HCT116 (cell line): ENCODE measurements at regions not wholly inside any gene's neighbourhood (a gene's known extent, or its start where the extent isn't known, plus 50 kb on each side); places are given as distances from the start of the nearest gene placed in this dataset.

Experiments
- ATAC-seq: fragments of 200-7000 bp; cut with Tn5 transposase; 2 replicates; pipeline ENCODE4 v1.9.1; 2020; ENCODE audit warnings: mild to moderate bottlenecking, moderate library complexity
- BruUV-seq: library from RNA; stranded (reverse); fragments of 400-500 nt; replicated peaks from 2 replicates; lab custom pipeline; 2021; lab: Mats Ljungman, UMichigan
- CTCF ChIA-PET: fragments of 300-600 bp; sonication (Branson Sonifier 250); formaldehyde crosslinking; loops from one replicate; lab custom pipeline; 2021; ENCODE audit warnings: antibody characterized with exemption; lab: Charles Lee
- POLR2A ChIA-PET: fragments of 300-600, 350-600 bp; sonication (Branson Sonifier 250); formaldehyde crosslinking; loops from one replicate; lab custom pipeline; 2021; ENCODE audit warnings: antibody characterized with exemption; lab: Charles Lee
- RAD21 ChIA-PET, 2 experiments: fragments of 300-600 bp; sonication (Branson Sonifier 250); formaldehyde crosslinking; loops; one replicate each; lab custom pipeline; 2023; ENCODE audit warnings: low total read pairs in 2 of 2; ENCODE audit not compliant: uncharacterized antibody in 2 of 2, unreplicated experiment in 2 of 2, low non-redundant PET in 1 of 2; lab: Charles Lee
- DNase-seq: peaks from one replicate; pipeline ENCODE4 v3.0.0-alpha.2; 2010; ENCODE audit warnings: low read depth, low spot score
- H2AFZ ChIP-seq: fragments of 200-600 bp; shearing (Covaris generic), sonication (generic); 2 replicates; pipeline ENCODE4 v1.6.1; 2017; ENCODE audit warnings: low read depth, mixed run types, mixed read lengths, antibody characterized with exemption, low read length; ENCODE audit not compliant: poor library complexity, severe bottlenecking
- H3K27ac ChIP-seq: 2 replicates; pipeline ENCODE4 v1.5.1; 2012; ENCODE audit warnings: low read depth, low read length
- H3K27me3 ChIP-seq: fragments of 200-600 bp; sonication (generic); 2 replicates; pipeline ENCODE4 v1.6.1; 2016; ENCODE audit warnings: mixed run types, low read length, mixed read lengths; ENCODE audit not compliant: insufficient read depth
- H3K36me3 ChIP-seq, 2 experiments: fragments of 200-500 bp in 1 of 2; fragments of 200-600 bp in 1 of 2; sonication (Bioruptor generic) in 1 of 2; sonication (generic) in 1 of 2; 2 replicates each; pipeline versions ENCODE4 v1.5.1 to v1.6.1; 2014 to 2016; ENCODE audit warnings: low read length in 2 of 2, inconsistent platforms in 1 of 2, mixed read lengths in 1 of 2, mixed run types in 1 of 2; ENCODE audit not compliant: insufficient read depth in 2 of 2, control insufficient read depth in 1 of 2
- H3K4me1 ChIP-seq, 2 experiments: fragments of 200-600 bp in 1 of 2; sonication (generic) in 1 of 2; 2 replicates each; pipeline versions ENCODE4 v1.5.1 to v1.6.1; 2012 to 2017; ENCODE audit warnings: low read length in 2 of 2, inconsistent platforms in 1 of 2, mild to moderate bottlenecking in 1 of 2, mixed read lengths in 1 of 2, mixed run types in 1 of 2, moderate library complexity in 1 of 2; ENCODE audit not compliant: insufficient read depth in 2 of 2, control insufficient read depth in 1 of 2
- H3K4me2 ChIP-seq: fragments of 200-600 bp; sonication (generic); 2 replicates; pipeline ENCODE4 v1.6.1; 2017; ENCODE audit warnings: mixed run types, low read length, mixed read lengths
- H3K4me3 ChIP-seq, 2 experiments: fragments of 200-600 bp in 1 of 2; sonication (generic) in 1 of 2; replicated peaks in 1 of 2; 2 replicates each; pipeline ENCODE4 v1.5.1; 2011 to 2016; ENCODE audit warnings: low read length in 2 of 2, control low read depth in 1 of 2, low read depth in 1 of 2, mild to moderate bottlenecking in 1 of 2, mixed read lengths in 1 of 2, mixed run types in 1 of 2
- H3K79me2 ChIP-seq: fragments of 200-600 bp; sonication (generic); 2 replicates; pipeline ENCODE4 v1.6.1; 2017; ENCODE audit warnings: mild to moderate bottlenecking, mixed run types, low read length, moderate library complexity, mixed read lengths; ENCODE audit not compliant: insufficient read depth
- H3K9ac ChIP-seq: fragments of 200-600 bp; sonication (generic); 2 replicates; pipeline ENCODE4 v1.6.1; 2016; ENCODE audit warnings: low read length, mixed read lengths
- H3K9me2 ChIP-seq: fragments of 200-600 bp; sonication (generic), shearing (Covaris generic); 2 replicates; pipeline ENCODE4 v1.6.1; 2017; ENCODE audit warnings: mixed run types, mild to moderate bottlenecking, moderate library complexity; ENCODE audit not compliant: insufficient read depth
- H3K9me3 ChIP-seq, 2 experiments: fragments of 200-500 bp in 1 of 2; fragments of 200-600 bp in 1 of 2; sonication (Bioruptor generic) in 1 of 2; sonication (generic) in 1 of 2; 2 replicates each; pipeline ENCODE4 v1.6.1; 2014 to 2017; ENCODE audit warnings: low read length in 2 of 2, mixed read lengths in 2 of 2, inconsistent platforms in 1 of 2, low read depth in 1 of 2, mild to moderate bottlenecking in 1 of 2, mixed run types in 1 of 2, moderate library complexity in 1 of 2; ENCODE audit not compliant: control insufficient read depth in 1 of 2, insufficient read depth in 1 of 2
- H4K20me1 ChIP-seq: fragments of 200-600 bp; sonication (generic), shearing (Covaris generic); 2 replicates; pipeline ENCODE4 v1.6.1; 2017; ENCODE audit warnings: mixed run types, mild to moderate bottlenecking, moderate library complexity; ENCODE audit not compliant: insufficient read depth
- CBX3 ChIP-seq: IDR thresholded peaks from 2 replicates; pipeline ENCODE4 v1.6.1; 2012; ENCODE audit warnings: low read depth
- CEBPB ChIP-seq: IDR thresholded peaks from 2 replicates; pipeline ENCODE4 v1.6.1; 2012; ENCODE audit warnings: low read depth
- EGR1 ChIP-seq: IDR thresholded peaks from 2 replicates; pipeline ENCODE4 v1.6.1; 2012; ENCODE audit warnings: low read depth
- EZH2 ChIP-seq: fragments of 200-600 bp; sonication (generic); IDR thresholded peaks from 2 replicates; pipeline ENCODE4 v1.6.1; 2017; ENCODE audit warnings: antibody characterized with exemption, mixed run types
- POLR2AphosphoS5 ChIP-seq: IDR thresholded peaks from 2 replicates; pipeline ENCODE4 v1.6.1; 2011; ENCODE audit warnings: mild to moderate bottlenecking, low read depth, low read length, moderate library complexity
- RAD21 ChIP-seq: IDR thresholded peaks from 2 replicates; pipeline ENCODE4 v1.6.1; 2012; ENCODE audit warnings: low read depth, mild to moderate bottlenecking
- REST ChIP-seq: IDR thresholded peaks from 2 replicates; pipeline ENCODE4 v1.6.1; 2012; ENCODE audit warnings: low read depth
- SIN3A ChIP-seq: IDR thresholded peaks from 2 replicates; pipeline ENCODE4 v1.6.1; 2012; ENCODE audit warnings: low read depth
- SP1 ChIP-seq: IDR thresholded peaks from 2 replicates; pipeline ENCODE4 v1.6.1; 2012; ENCODE audit warnings: low read depth
- SRF ChIP-seq: IDR thresholded peaks from 2 replicates; pipeline ENCODE4 v1.6.1; 2012; ENCODE audit warnings: low read depth
- ZNF274 ChIP-seq: fragments of 200-500 bp; sonication (Bioruptor generic); IDR thresholded peaks from 2 replicates; pipeline ENCODE4 v1.6.1; 2014; ENCODE audit warnings: mild to moderate bottlenecking, low read depth, low read length, inconsistent platforms
- intact Hi-C: fragments of 100-400 bp; cut with micrococcal nuclease; formaldehyde crosslinking; loops from 2 replicates; pipeline ENCODE4 v1.10.0; 2022
- TF ChIP-seq, protein P1 (sequence below): IDR thresholded peaks from 2 replicates; pipeline ENCODE4 v1.6.1; 2012
- TF ChIP-seq, protein P2 (sequence below): IDR thresholded peaks from 2 replicates; pipeline ENCODE4 v1.6.1; 2011; ENCODE audit warnings: mild to moderate bottlenecking, low read length, moderate library complexity; ENCODE audit not compliant: insufficient replicate concordance; ENCODE audit errors: extremely low read depth
- TF ChIP-seq, protein P3 (sequence below): IDR thresholded peaks from 2 replicates; pipeline ENCODE4 v1.6.1; 2012

DNA sequence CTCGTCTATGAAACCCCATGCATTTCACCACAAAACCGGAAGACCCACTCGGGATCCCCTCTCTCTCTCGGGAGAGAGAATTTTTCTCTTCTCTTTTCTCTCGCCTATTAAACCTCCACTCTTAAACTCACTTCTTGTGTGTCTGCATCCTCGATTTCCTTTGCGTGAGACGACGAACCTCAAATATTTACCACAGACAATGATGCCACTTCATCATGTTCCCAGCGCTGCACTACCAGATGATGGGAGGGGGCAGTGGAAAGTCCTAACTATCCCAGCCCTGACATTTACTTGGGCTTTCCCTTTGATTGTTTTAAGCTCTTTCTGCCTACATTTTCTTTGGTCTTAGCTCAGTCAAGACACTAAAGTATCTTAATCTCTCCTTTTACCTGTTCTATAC, 906.7 kb downstream of the GRID1 start (continued):
- no peak for TF ChIP-seq REST

- H4K20me1 ChIP-seq: no peaks in the 10 kb centered on the region
- no TSS peak for BruUV-seq
- H2AFZ ChIP-seq: no peak overlapping the region
- no peak overlapping the region for H3K4me2 ChIP-seq
- H3K27me3 ChIP-seq: peaks cover 42% of the 10 kb centered on the region
- no peak overlapping the region for H3K4me3 ChIP-seq
- H3K9me2 ChIP-seq: no peaks in the 10 kb centered on the region
- intact Hi-C loops: no loop called here
- ATAC-seq: 0 out of 2 replicates have a peak, but pooled peaks have one; percentile 20
- H3K9me3 ChIP-seq: no peaks in the 10 kb centered on the region
- RAD21 ChIA-PET: no interaction called here
- H3K36me3 ChIP-seq: no peaks in the 10 kb centered on the region
- no peak overlapping the region for H3K27ac ChIP-seq
- no peak overlapping the region for H3K9ac ChIP-seq
- TF ChIP-seq, protein P1, sequence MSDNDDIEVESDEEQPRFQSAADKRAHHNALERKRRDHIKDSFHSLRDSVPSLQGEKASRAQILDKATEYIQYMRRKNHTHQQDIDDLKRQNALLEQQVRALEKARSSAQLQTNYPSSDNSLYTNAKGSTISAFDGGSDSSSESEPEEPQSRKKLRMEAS: no peak
- TF ChIP-seq EZH2: no peak
- DNase-seq: no peak
- no peaks in the 10 kb centered on the region for H3K79me2 ChIP-seq
- CTCF ChIA-PET: no interaction called here
- no peaks in the 10 kb centered on the region for H3K4me1 ChIP-seq
- POLR2A ChIA-PET: no interaction called here
Observed at GRCh38 chr10:85464336-85464735, 902.3 kb downstream of the GRID1 start.

DNA sequence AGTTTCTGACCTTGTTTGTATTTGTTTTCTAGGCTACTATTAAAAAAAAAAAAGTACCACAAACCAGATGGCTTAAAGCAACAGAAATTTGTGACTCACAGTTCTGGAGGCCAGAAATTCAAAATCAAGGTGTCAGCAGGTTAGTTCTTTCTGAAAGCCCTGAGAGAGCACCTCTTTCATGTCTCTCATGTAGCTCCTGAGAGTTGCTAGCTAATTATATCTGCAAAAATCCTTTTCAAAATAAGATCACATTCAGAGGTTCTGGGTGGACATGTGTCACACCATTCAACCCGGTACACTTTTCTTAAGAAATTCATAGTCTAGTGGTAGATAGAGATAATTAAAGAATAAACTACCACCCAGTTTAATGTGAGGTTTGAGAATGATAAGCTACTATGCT, 888.6 kb downstream of the GRID1 start:
- Histone ChIP-seq H3K9me3 (no peaks in the 10 kb centered on the region), H3K9ac (no peak overlapping the region), H3K27ac (no peak overlapping the region), H3K4me3 (no peak overlapping the region), H3K4me2 (no peak overlapping the region), H3K36me3 (no peaks in the 10 kb centered on the region), H3K27me3 (peaks cover 21% of the 10 kb centered on the region; the same call in 1 of the 2 replicates), H3K4me1 (no peaks in the 10 kb centered on the region), H4K20me1 (no peaks in the 10 kb centered on the region), H3K9me2 (no peaks in the 10 kb centered on the region), H2AFZ (no peak overlapping the region), H3K79me2 (no peaks in the 10 kb centered on the region)
- no TSS peak for BruUV-seq
- ATAC-seq (no peak), DNase-seq (no peak)
- ChIA-PET CTCF (no interaction called here), POLR2A (no interaction called here), RAD21 (no interaction called here)
- intact Hi-C loops: no loop called here
- TF ChIP-seq, protein P2, sequence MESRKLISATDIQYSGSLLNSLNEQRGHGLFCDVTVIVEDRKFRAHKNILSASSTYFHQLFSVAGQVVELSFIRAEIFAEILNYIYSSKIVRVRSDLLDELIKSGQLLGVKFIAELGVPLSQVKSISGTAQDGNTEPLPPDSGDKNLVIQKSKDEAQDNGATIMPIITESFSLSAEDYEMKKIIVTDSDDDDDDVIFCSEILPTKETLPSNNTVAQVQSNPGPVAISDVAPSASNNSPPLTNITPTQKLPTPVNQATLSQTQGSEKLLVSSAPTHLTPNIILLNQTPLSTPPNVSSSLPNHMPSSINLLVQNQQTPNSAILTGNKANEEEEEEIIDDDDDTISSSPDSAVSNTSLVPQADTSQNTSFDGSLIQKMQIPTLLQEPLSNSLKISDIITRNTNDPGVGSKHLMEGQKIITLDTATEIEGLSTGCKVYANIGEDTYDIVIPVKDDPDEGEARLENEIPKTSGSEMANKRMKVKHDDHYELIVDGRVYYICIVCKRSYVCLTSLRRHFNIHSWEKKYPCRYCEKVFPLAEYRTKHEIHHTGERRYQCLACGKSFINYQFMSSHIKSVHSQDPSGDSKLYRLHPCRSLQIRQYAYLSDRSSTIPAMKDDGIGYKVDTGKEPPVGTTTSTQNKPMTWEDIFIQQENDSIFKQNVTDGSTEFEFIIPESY: no peak
- no peak for TF ChIP-seq POLR2AphosphoS5
- TF ChIP-seq, protein P1: no peak
- TF ChIP-seq SRF: no peak
- no peak for TF ChIP-seq CBX3
- no peak for TF ChIP-seq SIN3A
- no peak for TF ChIP-seq RAD21
- TF ChIP-seq CEBPB: no peak
- TF ChIP-seq EGR1: no peak
- TF ChIP-seq, protein P3, sequence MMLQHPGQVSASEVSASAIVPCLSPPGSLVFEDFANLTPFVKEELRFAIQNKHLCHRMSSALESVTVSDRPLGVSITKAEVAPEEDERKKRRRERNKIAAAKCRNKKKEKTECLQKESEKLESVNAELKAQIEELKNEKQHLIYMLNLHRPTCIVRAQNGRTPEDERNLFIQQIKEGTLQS: no peak
- no peak for TF ChIP-seq ZNF274
- TF ChIP-seq SP1: no peak
- TF ChIP-seq EZH2: no peak
